ENCODE measurements at regions not wholly inside any gene's neighbourhood (a gene's known extent, or its start where the extent isn't known, plus 50 kb on each side); places are given as distances from the start of the nearest gene placed in this dataset.
"Not testable (repeated sequence)": the region's sequence is repeated elsewhere in the genome, so short reads cannot be mapped to it uniquely, and the experiment has no call there.

GRCh38 chr4:189804894-189805293, 135.8 kb upstream of the FRG1 start:
- no peak for DNase-seq (ENCODE audit: low spot score)
- TF ChIP-seq CTCF (IDR thresholded peaks at IDR 0.05; ENCODE audit: extremely low read depth, missing control alignments), result no peak

GRCh38 chr4:189806506-189806905, 134.2 kb upstream of the FRG1 start:
- DNase-seq (ENCODE audit: low spot score), result no peak
- no peak for TF ChIP-seq CTCF (IDR thresholded peaks at IDR 0.05; ENCODE audit: extremely low read depth, missing control alignments)

GRCh38 chr4:189807031-189807430, 133.6 kb upstream of the FRG1 start:
- no peak for TF ChIP-seq CTCF (IDR thresholded peaks at IDR 0.05; ENCODE audit: extremely low read depth, missing control alignments)
- no peak for DNase-seq (ENCODE audit: low spot score)

- no peak for DNase-seq (ENCODE audit: low spot score)
- TF ChIP-seq CTCF (IDR thresholded peaks at IDR 0.05; ENCODE audit: extremely low read depth, missing control alignments), result no peak
Measured at GRCh38 chr4:189809241-189809735, 131.4 kb upstream of the FRG1 start.

- DNase-seq (ENCODE audit: low spot score), result no peak
- no peak for TF ChIP-seq CTCF (IDR thresholded peaks at IDR 0.05; ENCODE audit: extremely low read depth, missing control alignments)
Measured at GRCh38 chr4:189809839-189810238, 130.8 kb upstream of the FRG1 start.

GRCh38 chr4:189810318-189811181, 130.1 kb upstream of the FRG1 start:
- not testable (repeated sequence) for DNase-seq (ENCODE audit: low spot score)

GRCh38 chr4:189815404-189816192, 125.1 kb upstream of the FRG1 start:
- no peak for DNase-seq (ENCODE audit: low spot score)
- no peak for TF ChIP-seq CTCF (IDR thresholded peaks at IDR 0.05; ENCODE audit: extremely low read depth, missing control alignments)
